Gastrocnemius medialis (tissue), 4 donors: ENCODE measurements at regions not wholly inside any gene's neighbourhood (a gene's known extent, or its start where the extent isn't known, plus 50 kb on each side); places are given as distances from the start of the nearest gene placed in this dataset.

Source experiments
- CTCF ChIP-seq, 5 experiments: fragments of 450-650 bp in 3 of 5; fragments of 200-600 bp in 2 of 5; sonication (generic) in 2 of 5; IDR thresholded peaks in 4 of 5; conservative IDR thresholded peaks in 1 of 5; 1 replicate in 4 of 5; 2 replicates in 1 of 5; pipeline ENCODE4 v1.5.1; 2016 to 2019; ENCODE audit warnings: antibody characterized with exemption in 5 of 5, mild to moderate bottlenecking in 3 of 5, moderate library complexity in 3 of 5
- POLR2A ChIP-seq, 2 donors: fragments of 450-650 bp; IDR thresholded peaks; one replicate each; pipeline ENCODE4 v1.6.1; 2017; ENCODE audit warnings: antibody characterized with exemption in 2 of 2, mild to moderate bottlenecking in 2 of 2, moderate library complexity in 2 of 2

GRCh38 chr1:165056914-165057313, 299.6 kb downstream of the LMX1A start:
- TF ChIP-seq POLR2A (IDR thresholded peaks at IDR 0.05) (no peak), CTCF (IDR thresholded peaks at IDR 0.05 in 4 of 5, conservative IDR thresholded peaks at IDR 0.05 in 1 of 5) (no peak)
